ENCODE measurements at regions not wholly inside any gene's neighbourhood (a gene's known extent, or its start where the extent isn't known, plus 50 kb on each side); places are given as distances from the start of the nearest gene placed in this dataset.

DNA sequence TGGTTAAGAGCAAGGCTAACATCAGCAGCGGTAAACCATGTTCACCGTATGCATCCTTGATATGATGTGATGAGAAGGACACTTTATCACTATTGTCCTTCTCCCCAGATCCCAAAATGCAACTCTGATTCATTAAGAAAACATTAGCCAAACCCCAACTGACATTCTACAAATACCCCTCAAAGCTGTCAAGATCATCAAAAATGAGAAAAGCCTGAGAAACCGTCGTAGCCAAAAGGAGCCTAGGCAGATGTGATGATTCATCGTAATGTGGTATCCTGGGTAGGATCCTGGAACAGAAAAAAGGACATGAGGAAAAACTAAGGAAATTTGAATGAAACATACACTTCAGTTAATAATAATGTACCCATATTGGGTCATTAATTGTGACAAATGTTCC, 67.3 kb upstream of the ST6GAL2 start:
- TF ChIP-seq, protein P1, sequence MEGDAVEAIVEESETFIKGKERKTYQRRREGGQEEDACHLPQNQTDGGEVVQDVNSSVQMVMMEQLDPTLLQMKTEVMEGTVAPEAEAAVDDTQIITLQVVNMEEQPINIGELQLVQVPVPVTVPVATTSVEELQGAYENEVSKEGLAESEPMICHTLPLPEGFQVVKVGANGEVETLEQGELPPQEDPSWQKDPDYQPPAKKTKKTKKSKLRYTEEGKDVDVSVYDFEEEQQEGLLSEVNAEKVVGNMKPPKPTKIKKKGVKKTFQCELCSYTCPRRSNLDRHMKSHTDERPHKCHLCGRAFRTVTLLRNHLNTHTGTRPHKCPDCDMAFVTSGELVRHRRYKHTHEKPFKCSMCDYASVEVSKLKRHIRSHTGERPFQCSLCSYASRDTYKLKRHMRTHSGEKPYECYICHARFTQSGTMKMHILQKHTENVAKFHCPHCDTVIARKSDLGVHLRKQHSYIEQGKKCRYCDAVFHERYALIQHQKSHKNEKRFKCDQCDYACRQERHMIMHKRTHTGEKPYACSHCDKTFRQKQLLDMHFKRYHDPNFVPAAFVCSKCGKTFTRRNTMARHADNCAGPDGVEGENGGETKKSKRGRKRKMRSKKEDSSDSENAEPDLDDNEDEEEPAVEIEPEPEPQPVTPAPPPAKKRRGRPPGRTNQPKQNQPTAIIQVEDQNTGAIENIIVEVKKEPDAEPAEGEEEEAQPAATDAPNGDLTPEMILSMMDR (IDR thresholded peaks at IDR 0.05), result no peak
- TF ChIP-seq POLR2A (IDR thresholded peaks at IDR 0.05), result no peak
